ENCODE measurements at regions not wholly inside any gene's neighbourhood (a gene's known extent, or its start where the extent isn't known, plus 50 kb on each side); places are given as distances from the start of the nearest gene placed in this dataset.

DNA sequence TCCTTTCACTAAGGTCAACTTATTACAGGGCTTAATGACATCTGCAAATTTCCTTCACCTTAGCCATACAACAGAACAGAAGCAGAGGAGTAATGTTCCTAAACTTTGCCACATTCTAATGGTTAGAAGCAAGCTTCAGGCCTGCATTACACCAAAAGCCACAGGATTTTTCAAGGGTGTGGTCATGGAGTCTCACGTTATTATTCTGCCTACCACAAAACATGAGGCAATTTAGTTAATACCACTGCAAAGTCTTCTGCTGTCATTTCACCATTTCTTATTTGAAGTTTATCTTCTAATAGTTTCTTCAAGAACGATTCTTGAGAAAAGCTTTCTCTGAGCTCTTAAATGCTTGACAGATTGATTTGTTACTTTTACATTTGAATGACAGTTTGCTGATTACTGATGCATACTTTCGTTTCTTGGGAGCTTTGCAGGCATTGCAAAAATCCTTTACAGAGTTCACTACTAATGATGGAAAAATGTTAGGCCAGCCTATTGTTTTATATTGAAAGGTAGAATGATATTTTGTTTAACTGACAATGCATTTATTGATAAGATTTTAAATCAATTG lies 1257.1 kb downstream of the NSUN3 start:
- no peaks in the 10 kb centered on the region for H3K36me3 ChIP-seq (ENCODE audit: low read length)
- TF ChIP-seq EZH2phosphoT487 (conservative IDR thresholded peaks at IDR 0.05; ENCODE audit: low read length) = no peak
- H2AFZ ChIP-seq (ENCODE audit: low read depth, low read length, severe bottlenecking) = no peak overlapping the region
- H3K9me2 ChIP-seq (replicated peaks; ENCODE audit: insufficient read depth, low read length) = no peaks in the 10 kb centered on the region
- no peaks in the 10 kb centered on the region for H3F3A ChIP-seq (ENCODE audit: insufficient read depth)
- H3K27ac ChIP-seq (ENCODE audit: low read depth, low read length) = no peak overlapping the region
- H3K79me2 ChIP-seq (ENCODE audit: insufficient read depth, low read length) = no peaks in the 10 kb centered on the region
- H3K9me3 ChIP-seq (ENCODE audit: insufficient read depth, low read length) = no peaks in the 10 kb centered on the region
- no peak overlapping the region for H3K9ac ChIP-seq (ENCODE audit: low read length)
- no peak overlapping the region for H3K4me2 ChIP-seq (ENCODE audit: low read depth, low read length, poor library complexity, severe bottlenecking)
- no peaks in the 10 kb centered on the region for H4K20me1 ChIP-seq (ENCODE audit: low read depth, low read length)
- no peaks in the 10 kb centered on the region for H3K27me3 ChIP-seq (ENCODE audit: low read length)
- H3K4me3 ChIP-seq (ENCODE audit: insufficient read depth, low read length, poor library complexity, severe bottlenecking) = no peak overlapping the region

DNA sequence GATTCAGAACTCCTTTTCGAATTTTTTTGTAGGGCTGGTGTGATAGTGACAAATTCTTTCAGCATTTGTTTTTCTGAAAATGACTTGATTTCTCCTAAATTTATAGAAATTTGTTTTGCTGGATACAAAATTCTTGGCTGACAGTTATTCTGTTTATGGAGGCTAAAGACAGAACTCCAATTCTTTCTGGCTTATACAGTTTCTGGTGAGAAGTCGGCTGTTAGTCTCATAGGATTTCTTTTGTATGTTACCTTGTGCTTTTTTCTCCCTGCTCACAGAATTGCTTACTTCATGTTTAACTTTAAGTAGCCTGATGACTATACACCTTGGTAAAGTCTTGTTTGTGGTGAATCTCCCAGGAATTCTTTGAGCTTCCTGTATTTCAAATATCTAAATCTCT lies 1264.6 kb downstream of the NSUN3 start:
- H4K20me1 ChIP-seq (ENCODE audit: low read depth, low read length) = no peaks in the 10 kb centered on the region
- no peak overlapping the region for H3K27ac ChIP-seq (ENCODE audit: low read depth, low read length)
- no peaks in the 10 kb centered on the region for H3K9me2 ChIP-seq (replicated peaks; ENCODE audit: insufficient read depth, low read length)
- H3K9ac ChIP-seq (ENCODE audit: low read length) = no peak overlapping the region
- no peaks in the 10 kb centered on the region for H3K36me3 ChIP-seq (ENCODE audit: low read length)
- no peak overlapping the region for H3K4me3 ChIP-seq (ENCODE audit: insufficient read depth, low read length, poor library complexity, severe bottlenecking)
- no peaks in the 10 kb centered on the region for H3F3A ChIP-seq (ENCODE audit: insufficient read depth)
- H3K79me2 ChIP-seq (ENCODE audit: insufficient read depth, low read length) = no peaks in the 10 kb centered on the region
- no peak overlapping the region for H2AFZ ChIP-seq (ENCODE audit: low read depth, low read length, severe bottlenecking)
- peaks cover 9% of the 10 kb centered on the region; the same call in 1 of the 2 replicates for H3K9me3 ChIP-seq (ENCODE audit: insufficient read depth, low read length)
- TF ChIP-seq, protein P1, sequence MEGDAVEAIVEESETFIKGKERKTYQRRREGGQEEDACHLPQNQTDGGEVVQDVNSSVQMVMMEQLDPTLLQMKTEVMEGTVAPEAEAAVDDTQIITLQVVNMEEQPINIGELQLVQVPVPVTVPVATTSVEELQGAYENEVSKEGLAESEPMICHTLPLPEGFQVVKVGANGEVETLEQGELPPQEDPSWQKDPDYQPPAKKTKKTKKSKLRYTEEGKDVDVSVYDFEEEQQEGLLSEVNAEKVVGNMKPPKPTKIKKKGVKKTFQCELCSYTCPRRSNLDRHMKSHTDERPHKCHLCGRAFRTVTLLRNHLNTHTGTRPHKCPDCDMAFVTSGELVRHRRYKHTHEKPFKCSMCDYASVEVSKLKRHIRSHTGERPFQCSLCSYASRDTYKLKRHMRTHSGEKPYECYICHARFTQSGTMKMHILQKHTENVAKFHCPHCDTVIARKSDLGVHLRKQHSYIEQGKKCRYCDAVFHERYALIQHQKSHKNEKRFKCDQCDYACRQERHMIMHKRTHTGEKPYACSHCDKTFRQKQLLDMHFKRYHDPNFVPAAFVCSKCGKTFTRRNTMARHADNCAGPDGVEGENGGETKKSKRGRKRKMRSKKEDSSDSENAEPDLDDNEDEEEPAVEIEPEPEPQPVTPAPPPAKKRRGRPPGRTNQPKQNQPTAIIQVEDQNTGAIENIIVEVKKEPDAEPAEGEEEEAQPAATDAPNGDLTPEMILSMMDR (IDR thresholded peaks at IDR 0.05; ENCODE audit: insufficient read depth, low read length, poor library complexity, severe bottlenecking) = no peak
- TF ChIP-seq EZH2phosphoT487 (conservative IDR thresholded peaks at IDR 0.05; ENCODE audit: low read length) = no peak
- no peaks in the 10 kb centered on the region for H3K27me3 ChIP-seq (ENCODE audit: low read length)
- no peak overlapping the region for H3K4me2 ChIP-seq (ENCODE audit: low read depth, low read length, poor library complexity, severe bottlenecking)

DNA sequence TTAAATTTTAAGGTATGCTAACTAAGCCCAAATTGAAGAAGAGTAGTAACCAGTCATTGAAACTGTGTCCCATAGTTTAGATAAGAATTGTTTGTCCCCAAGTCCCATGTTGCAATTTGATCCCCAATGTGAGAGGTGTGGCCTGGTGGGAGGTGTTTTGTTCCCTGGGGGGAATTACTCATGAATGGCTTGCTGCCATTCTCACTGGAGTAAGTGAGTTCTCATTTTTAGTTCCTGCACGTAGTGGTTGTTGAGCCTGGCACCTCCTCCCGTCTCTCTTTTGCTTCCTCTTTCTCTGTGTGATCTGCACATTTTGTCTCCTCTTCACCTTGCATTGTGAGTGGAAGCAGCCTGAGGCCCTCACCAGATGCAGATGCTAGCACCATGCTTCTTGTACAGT lies 1271.0 kb downstream of the NSUN3 start:
- no peaks in the 10 kb centered on the region for H3K9me3 ChIP-seq (ENCODE audit: insufficient read depth, low read length)
- H3K27me3 ChIP-seq (ENCODE audit: low read length) = no peaks in the 10 kb centered on the region
- H4K20me1 ChIP-seq (ENCODE audit: low read depth, low read length) = no peaks in the 10 kb centered on the region
- H3K36me3 ChIP-seq (ENCODE audit: low read length) = no peaks in the 10 kb centered on the region
- no peaks in the 10 kb centered on the region for H3K9me2 ChIP-seq (replicated peaks; ENCODE audit: insufficient read depth, low read length)
- no peaks in the 10 kb centered on the region for H3F3A ChIP-seq (ENCODE audit: insufficient read depth)
- no peak overlapping the region for H3K4me2 ChIP-seq (ENCODE audit: low read depth, low read length, poor library complexity, severe bottlenecking)
- TF ChIP-seq, protein P1 (IDR thresholded peaks at IDR 0.05; ENCODE audit: insufficient read depth, low read length, poor library complexity, severe bottlenecking) = no peak
- no peak for TF ChIP-seq EZH2phosphoT487 (conservative IDR thresholded peaks at IDR 0.05; ENCODE audit: low read length)
- no peak overlapping the region for H3K27ac ChIP-seq (ENCODE audit: low read depth, low read length)
- H3K79me2 ChIP-seq (ENCODE audit: insufficient read depth, low read length) = no peaks in the 10 kb centered on the region
- H2AFZ ChIP-seq (ENCODE audit: low read depth, low read length, severe bottlenecking) = no peak overlapping the region
- H3K4me3 ChIP-seq (ENCODE audit: insufficient read depth, low read length, poor library complexity, severe bottlenecking) = no peak overlapping the region
- H3K9ac ChIP-seq (ENCODE audit: low read length) = no peak overlapping the region

DNA sequence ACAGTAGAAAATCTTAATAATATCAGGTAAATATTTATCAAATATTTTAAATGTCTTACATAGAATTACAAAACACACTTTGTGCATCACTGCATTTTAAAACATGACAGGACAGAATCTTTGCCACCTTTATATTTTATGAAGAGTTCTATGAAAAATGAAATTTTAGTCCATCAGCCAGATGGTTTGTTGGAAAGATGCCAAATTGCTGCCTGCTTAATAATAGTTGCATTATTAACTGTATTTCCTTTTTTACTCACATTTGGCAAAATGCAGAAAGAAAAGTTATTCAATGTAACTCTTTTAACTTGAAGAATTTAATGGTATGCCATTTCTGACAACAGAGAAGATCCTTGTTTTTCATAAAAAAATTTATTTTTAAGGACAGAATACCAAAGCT lies 1271.6 kb downstream of the NSUN3 start:
- H3K9me3 ChIP-seq (ENCODE audit: insufficient read depth, low read length) = no peaks in the 10 kb centered on the region
- no peaks in the 10 kb centered on the region for H3K36me3 ChIP-seq (ENCODE audit: low read length)
- no peak for TF ChIP-seq EZH2phosphoT487 (conservative IDR thresholded peaks at IDR 0.05; ENCODE audit: low read length)
- TF ChIP-seq, protein P1 (IDR thresholded peaks at IDR 0.05; ENCODE audit: insufficient read depth, low read length, poor library complexity, severe bottlenecking) = no peak
- H2AFZ ChIP-seq (ENCODE audit: low read depth, low read length, severe bottlenecking) = no peak overlapping the region
- H4K20me1 ChIP-seq (ENCODE audit: low read depth, low read length) = no peaks in the 10 kb centered on the region
- no peak overlapping the region for H3K4me3 ChIP-seq (ENCODE audit: insufficient read depth, low read length, poor library complexity, severe bottlenecking)
- H3K9me2 ChIP-seq (replicated peaks; ENCODE audit: insufficient read depth, low read length) = no peaks in the 10 kb centered on the region
- no peaks in the 10 kb centered on the region for H3K79me2 ChIP-seq (ENCODE audit: insufficient read depth, low read length)
- no peaks in the 10 kb centered on the region for H3K27me3 ChIP-seq (ENCODE audit: low read length)
- no peaks in the 10 kb centered on the region for H3F3A ChIP-seq (ENCODE audit: insufficient read depth)
- H3K9ac ChIP-seq (ENCODE audit: low read length) = no peak overlapping the region
- H3K27ac ChIP-seq (ENCODE audit: low read depth, low read length) = no peak overlapping the region
- no peak overlapping the region for H3K4me2 ChIP-seq (ENCODE audit: low read depth, low read length, poor library complexity, severe bottlenecking)
